Neural progenitor cell (in vitro differentiated cells): ENCODE measurements at regions not wholly inside any gene's neighbourhood (a gene's known extent, or its start where the extent isn't known, plus 50 kb on each side); places are given as distances from the start of the nearest gene placed in this dataset.

Source experiments
- CTCF ChIP-seq: fragments of 200-600 bp; sonication (generic); IDR thresholded peaks from 2 replicates; pipeline ENCODE4 v1.5.1; 2017; ENCODE audit warnings: antibody characterized with exemption, mild to moderate bottlenecking
- EZH2 ChIP-seq: fragments of 200-600 bp; sonication (generic); IDR thresholded peaks from 2 replicates; pipeline ENCODE4 v1.6.1; 2017; ENCODE audit warnings: antibody characterized with exemption, mild to moderate bottlenecking, moderate library complexity
- EZH2phosphoT487 ChIP-seq: fragments of 200-600 bp; sonication (generic); IDR thresholded peaks from 2 replicates; pipeline ENCODE4 v1.6.1; 2017; ENCODE audit warnings: antibody characterized with exemption

GRCh38 chr2:192390401-192390800, 195.7 kb upstream of the TMEFF2 start:
- TF ChIP-seq CTCF = no peak
- TF ChIP-seq EZH2 = no peak
- no peak for TF ChIP-seq EZH2phosphoT487
